Muscle of leg (tissue), 3 donors: ENCODE measurements at regions not wholly inside any gene's neighbourhood (a gene's known extent, or its start where the extent isn't known, plus 50 kb on each side); places are given as distances from the start of the nearest gene placed in this dataset.

Source experiments
- DNase-seq: peaks from one replicate; pipeline ENCODE4 v3.0.0; 2013
- H3K27ac ChIP-seq: one replicate; pipeline ENCODE4 v1.5.1; 2013; ENCODE audit warnings: mild to moderate bottlenecking, low read length, control low read depth
- H3K27me3 ChIP-seq: one replicate; pipeline ENCODE4 v1.6.1; 2013; ENCODE audit warnings: low read length; ENCODE audit not compliant: control insufficient read depth, insufficient read depth
- H3K36me3 ChIP-seq: one replicate; pipeline ENCODE4 v1.6.1; 2013; ENCODE audit warnings: low read length; ENCODE audit not compliant: control insufficient read depth, insufficient read depth
- H3K4me1 ChIP-seq: one replicate; pipeline ENCODE4 v1.6.1; 2013; ENCODE audit warnings: low read length; ENCODE audit not compliant: control insufficient read depth, insufficient read depth
- H3K4me3 ChIP-seq: one replicate; pipeline ENCODE4 v1.5.1; 2013; ENCODE audit warnings: low read length, control low read depth
- H3K9me3 ChIP-seq: replicated peaks from 2 replicates; pipeline ENCODE4 v1.6.1; 2013; ENCODE audit warnings: low read depth, low read length; ENCODE audit not compliant: control insufficient read depth
- WGBS: methylation state at CpG from one replicate; pipeline ENCODE4 v1.1.5; 2013; ENCODE audit warnings: missing lambda C conversion rate; ENCODE audit not compliant: insufficient coverage; 5-methylcytosine and 5-hydroxymethylcytosine counted together

DNA sequence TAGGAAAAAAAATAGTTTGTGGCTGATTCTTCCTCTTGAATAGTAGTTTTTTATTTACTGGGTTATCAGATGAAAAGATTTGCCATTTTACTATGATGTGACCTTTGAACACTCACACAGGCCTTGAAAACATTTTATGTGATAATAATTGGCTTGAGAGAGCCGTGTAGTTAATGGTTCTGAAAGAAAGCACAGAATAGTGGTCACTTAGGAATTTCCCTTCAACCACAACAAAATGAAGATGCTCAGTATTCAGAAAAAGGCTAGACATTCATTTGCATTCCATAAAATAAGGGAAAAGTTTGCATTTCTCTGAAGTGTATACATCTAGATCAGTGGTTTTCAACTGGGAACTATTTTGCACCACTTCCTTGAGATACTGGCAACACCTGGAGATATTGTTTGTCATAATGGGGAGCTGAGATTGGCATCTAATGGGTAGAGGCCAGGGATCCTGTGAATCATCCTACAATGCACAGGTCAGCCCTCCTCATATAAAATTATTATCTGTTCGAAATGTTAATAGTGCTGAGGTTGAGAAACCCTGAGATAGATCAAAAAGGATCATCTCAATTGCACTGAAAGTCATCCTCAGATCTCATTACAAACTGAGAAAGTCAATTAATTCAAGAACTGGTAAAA lies 446.4 kb upstream of the CCNG1 start:
- Histone ChIP-seq H3K4me1 (no peaks in the 10 kb centered on the region), H3K27ac (no peak overlapping the region), H3K9me3 (peaks cover 2% of the 10 kb centered on the region), H3K4me3 (no peak overlapping the region), H3K27me3 (no peaks in the 10 kb centered on the region), H3K36me3 (no peaks in the 10 kb centered on the region)
- DNase-seq, result no peak
- whole genome bisulfite sequencing, result no CpG with 5 or more reads among the region's 2 CpGs

DNA sequence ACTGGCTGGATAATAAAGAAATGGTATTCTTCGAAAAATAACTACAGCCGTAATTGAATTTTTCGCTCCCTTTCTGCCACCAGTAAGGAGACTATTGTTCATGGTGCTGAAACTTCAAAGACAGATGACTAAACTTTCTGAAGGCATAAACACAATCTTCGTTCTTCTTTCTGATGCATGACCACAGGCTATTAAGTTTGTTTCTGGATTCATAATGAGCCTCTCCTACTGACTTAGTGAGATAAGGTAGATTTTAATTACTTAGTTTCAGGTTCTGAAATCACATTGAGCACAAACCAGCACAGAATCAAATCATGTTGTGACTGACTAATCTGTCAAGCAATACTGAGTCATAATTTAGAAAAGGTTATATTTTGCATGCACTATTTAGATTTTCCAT lies 441.8 kb upstream of the CCNG1 start:
- WGBS, result no CpG with 5 or more reads among the region's 4 CpGs
- H3K9me3 ChIP-seq, result no peaks in the 10 kb centered on the region
- H3K27me3 ChIP-seq, result no peaks in the 10 kb centered on the region
- H3K4me3 ChIP-seq, result no peak overlapping the region
- DNase-seq, result no peak
- no peaks in the 10 kb centered on the region for H3K4me1 ChIP-seq
- no peak overlapping the region for H3K27ac ChIP-seq
- H3K36me3 ChIP-seq, result no peaks in the 10 kb centered on the region

DNA sequence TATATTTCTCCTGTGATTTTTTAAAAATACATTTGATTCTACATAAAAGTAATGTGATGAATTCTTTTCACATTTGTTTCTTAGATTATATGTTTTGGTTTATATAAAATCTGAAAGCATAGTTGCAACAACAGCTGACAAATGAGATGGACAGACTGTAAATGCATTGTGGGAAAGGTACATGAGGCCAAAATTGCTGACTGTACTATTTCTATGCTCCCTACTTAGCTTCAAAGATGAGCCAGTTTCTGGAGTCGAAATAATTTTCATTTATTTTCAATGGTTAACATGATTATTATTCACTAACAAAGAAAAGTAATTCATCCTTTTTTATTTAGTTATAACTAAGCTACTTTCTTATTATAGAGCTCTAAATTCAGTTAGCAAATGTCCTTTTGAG lies 441.3 kb upstream of the CCNG1 start:
- Histone ChIP-seq H3K4me1 (no peaks in the 10 kb centered on the region), H3K27ac (no peak overlapping the region), H3K9me3 (no peaks in the 10 kb centered on the region), H3K27me3 (no peaks in the 10 kb centered on the region), H3K36me3 (no peaks in the 10 kb centered on the region), H3K4me3 (no peak overlapping the region)
- no CpG with 5 or more reads among the region's 1 CpG for WGBS
- no peak for DNase-seq

DNA sequence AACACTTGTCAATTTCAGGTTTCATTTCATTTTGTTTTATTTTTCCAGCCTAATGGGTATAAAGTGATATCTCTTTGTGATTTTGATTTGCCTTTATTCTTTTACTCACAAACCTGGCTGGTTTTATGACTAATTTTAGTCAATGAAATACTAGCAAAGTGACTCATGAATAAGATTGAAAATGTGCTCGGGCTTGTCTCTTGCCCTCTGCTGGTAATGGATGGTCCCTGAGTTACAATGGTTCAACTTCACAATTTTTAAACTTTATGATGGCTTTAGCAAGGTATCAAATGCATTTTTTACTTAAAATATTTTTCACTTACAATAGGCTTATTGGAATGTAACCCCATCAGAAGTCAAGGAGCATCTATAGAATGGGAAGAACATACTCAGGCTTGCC lies 431.4 kb upstream of the CCNG1 start:
- no peak overlapping the region for H3K4me3 ChIP-seq
- H3K4me1 ChIP-seq, result no peaks in the 10 kb centered on the region
- H3K9me3 ChIP-seq, result no peaks in the 10 kb centered on the region
- no peak overlapping the region for H3K27ac ChIP-seq
- no peak for DNase-seq
- no peaks in the 10 kb centered on the region for H3K27me3 ChIP-seq
- no CpG with 5 or more reads among the region's 1 CpG for WGBS
- no peaks in the 10 kb centered on the region for H3K36me3 ChIP-seq

DNA sequence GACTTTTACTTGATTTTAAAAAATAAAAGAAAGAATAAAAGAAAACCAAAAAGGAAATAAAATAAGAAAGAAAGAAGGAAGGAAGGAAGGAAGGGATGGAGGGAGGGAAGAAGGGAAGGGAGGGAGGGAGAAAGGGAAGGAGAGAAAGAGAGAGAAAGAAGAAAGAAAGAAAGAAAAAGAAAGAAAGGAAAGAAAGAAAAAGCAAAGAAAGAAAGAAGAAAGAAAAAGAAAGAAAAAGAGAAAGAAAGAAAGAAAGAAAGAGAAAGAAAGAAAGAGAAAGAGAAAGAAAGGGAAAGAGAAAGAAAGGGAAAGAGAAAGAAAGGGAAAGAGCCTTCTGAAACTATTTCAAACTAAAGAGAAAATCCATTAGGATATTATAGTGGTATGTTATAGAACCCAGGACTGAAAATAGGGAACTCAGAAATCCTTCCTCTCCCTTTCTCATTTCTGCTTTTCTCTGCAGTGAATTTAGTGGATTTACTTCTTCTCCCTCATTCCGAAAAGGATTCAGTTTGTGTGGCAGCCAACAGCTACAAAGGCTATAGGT lies 414.7 kb upstream of the CCNG1 start:
- H3K27ac ChIP-seq, result no peak overlapping the region
- no peaks in the 10 kb centered on the region for H3K36me3 ChIP-seq
- no peaks in the 10 kb centered on the region for H3K4me1 ChIP-seq
- no peak overlapping the region for H3K4me3 ChIP-seq
- DNase-seq, result no peak
- WGBS, result no CpG with 5 or more reads among the region's 1 CpG
- H3K9me3 ChIP-seq, result no peaks in the 10 kb centered on the region
- H3K27me3 ChIP-seq, result no peaks in the 10 kb centered on the region

DNA sequence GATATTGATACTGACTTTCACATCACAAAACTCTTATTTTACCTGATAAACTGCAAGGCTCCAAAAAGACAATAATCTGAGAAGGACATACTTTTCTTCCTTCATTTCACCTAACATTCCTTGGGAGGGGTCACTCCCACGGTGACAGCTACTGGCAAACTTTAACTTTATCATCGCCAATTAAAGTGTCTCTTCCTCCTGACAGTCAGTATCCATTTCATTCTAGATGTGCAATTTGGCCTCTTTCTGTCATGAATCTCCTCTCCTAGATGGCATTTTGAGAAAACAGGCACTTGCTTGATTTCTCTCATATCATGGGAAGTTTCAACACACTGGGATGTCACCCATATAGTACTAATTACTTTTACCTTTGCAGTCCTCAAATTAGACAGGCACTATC lies 413.5 kb upstream of the CCNG1 start:
- DNase-seq, result no peak
- no peaks in the 10 kb centered on the region for H3K9me3 ChIP-seq
- H3K27me3 ChIP-seq, result no peaks in the 10 kb centered on the region
- 75% methylated on average over 2 of the region's 2 CpGs for WGBS
- no peaks in the 10 kb centered on the region for H3K4me1 ChIP-seq
- no peak overlapping the region for H3K4me3 ChIP-seq
- H3K27ac ChIP-seq, result no peak overlapping the region
- no peaks in the 10 kb centered on the region for H3K36me3 ChIP-seq

DNA sequence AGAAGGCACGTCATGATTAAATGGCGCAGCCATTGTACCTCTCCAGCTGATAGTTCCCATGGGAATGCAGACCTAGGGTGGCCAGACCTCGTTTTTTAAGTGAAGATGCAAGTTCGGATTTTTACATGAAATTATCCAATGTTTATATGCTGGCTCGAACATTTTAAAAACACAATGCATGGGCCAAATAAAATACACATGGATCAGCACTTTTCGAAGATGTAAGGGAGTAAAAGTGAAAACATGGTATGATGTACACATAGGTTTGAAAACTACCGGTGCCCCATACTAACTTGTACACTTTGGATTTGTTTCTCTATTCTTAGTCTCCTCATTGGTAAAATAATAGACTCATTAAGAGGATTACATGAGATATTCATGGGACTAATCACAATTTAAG lies 412.5 kb upstream of the CCNG1 start:
- H3K27me3 ChIP-seq, result no peaks in the 10 kb centered on the region
- DNase-seq, result no peak
- no peak overlapping the region for H3K4me3 ChIP-seq
- WGBS, result 78% methylated on average over 2 of the region's 7 CpGs
- no peaks in the 10 kb centered on the region for H3K9me3 ChIP-seq
- H3K4me1 ChIP-seq, result no peaks in the 10 kb centered on the region
- H3K36me3 ChIP-seq, result no peaks in the 10 kb centered on the region
- no peak overlapping the region for H3K27ac ChIP-seq

DNA sequence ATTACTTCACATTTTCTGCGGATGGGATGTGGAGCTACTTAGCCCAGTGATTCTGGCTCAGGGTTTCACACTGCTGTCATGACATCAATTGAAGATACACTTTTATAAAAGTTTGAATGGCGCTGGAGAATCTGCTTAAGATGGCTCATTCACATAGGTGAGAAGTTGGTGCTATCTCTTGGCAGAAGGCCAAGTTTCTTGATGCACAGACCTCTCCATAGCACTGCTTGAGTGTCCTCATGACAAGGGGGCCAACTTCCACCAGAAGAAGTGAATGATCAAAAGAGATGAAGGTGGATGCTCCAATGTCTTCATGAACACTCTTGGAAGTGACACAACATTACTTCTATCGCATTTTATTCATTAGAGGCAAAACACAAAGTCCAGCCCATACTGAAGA lies 403.7 kb upstream of the CCNG1 start:
- Histone ChIP-seq H3K27ac (no peak overlapping the region), H3K4me3 (no peak overlapping the region), H3K9me3 (peaks cover 6% of the 10 kb centered on the region), H3K4me1 (no peaks in the 10 kb centered on the region), H3K27me3 (no peaks in the 10 kb centered on the region), H3K36me3 (no peaks in the 10 kb centered on the region)
- DNase-seq, result no peak
- no CpG with 5 or more reads among the region's 3 CpGs for WGBS

DNA sequence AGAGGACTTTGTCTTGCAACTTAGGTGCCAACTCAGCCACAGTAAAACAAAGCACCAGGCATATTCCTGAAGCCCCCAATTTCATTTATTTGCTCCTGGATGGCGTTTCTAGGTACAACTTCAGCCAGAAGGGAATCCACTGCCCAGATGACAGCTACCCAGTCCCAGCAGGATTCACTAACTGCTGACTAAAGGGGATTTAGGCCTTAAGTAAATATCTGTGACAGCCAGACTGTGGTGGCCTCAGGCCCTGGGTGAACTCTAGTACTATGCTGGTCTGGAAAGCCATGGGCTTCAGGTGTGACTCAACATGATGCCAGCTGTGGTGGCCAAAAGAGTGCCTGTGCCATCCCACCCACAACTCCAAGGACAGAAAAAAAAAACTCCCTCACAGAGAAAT lies 396.1 kb upstream of the CCNG1 start:
- H3K4me3 ChIP-seq, result no peak overlapping the region
- no peak for DNase-seq
- WGBS, result no CpG with 5 or more reads among the region's 1 CpG
- H3K9me3 ChIP-seq, result peaks cover 6% of the 10 kb centered on the region
- H3K27ac ChIP-seq, result no peak overlapping the region
- no peaks in the 10 kb centered on the region for H3K4me1 ChIP-seq
- H3K36me3 ChIP-seq, result no peaks in the 10 kb centered on the region
- H3K27me3 ChIP-seq, result no peaks in the 10 kb centered on the region

DNA sequence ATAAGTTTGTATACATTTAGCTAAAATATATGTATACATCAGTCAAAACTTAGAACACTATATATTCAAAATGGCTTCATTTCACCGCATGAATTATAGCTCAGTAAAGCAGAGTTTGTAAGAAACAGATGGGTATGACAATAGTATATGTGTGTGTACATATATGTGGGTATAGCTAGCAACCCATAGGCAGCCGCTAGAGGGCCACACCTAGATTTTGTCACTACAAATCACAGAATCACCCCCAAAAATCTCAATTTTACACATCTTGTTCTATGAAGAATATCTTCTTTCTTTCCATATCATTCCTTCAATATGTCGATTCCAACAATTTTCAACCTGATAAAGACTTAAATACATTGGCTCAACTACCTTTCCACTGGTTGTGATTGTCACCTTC lies 357.8 kb upstream of the CCNG1 start:
- DNase-seq, result no peak
- Histone ChIP-seq H3K27me3 (no peaks in the 10 kb centered on the region), H3K27ac (no peak overlapping the region), H3K4me3 (no peak overlapping the region), H3K4me1 (no peaks in the 10 kb centered on the region), H3K9me3 (peaks cover 2% of the 10 kb centered on the region), H3K36me3 (no peaks in the 10 kb centered on the region)
- WGBS, result no CpG with 5 or more reads among the region's 3 CpGs

DNA sequence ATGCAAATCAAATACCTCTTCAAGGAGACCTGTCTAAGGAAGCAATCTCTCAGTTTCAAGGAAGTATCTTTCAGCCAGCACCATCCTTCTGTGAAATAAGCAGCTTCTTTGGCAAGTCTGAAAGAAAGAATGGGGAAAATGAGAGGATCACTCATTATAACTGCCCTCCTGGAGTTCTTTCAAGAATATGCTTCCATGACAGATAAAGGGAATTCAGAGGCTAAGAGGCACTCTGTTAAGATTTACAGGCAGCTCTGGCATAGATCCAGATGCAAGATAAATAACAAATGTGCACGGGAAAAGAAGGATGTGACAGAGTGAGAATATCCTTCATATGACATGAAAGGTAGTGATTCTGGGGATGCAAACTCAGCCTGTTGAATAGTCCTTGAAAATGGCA lies 348.2 kb upstream of the CCNG1 start:
- Histone ChIP-seq H3K4me3 (no peak overlapping the region), H3K4me1 (no peaks in the 10 kb centered on the region), H3K9me3 (no peaks in the 10 kb centered on the region), H3K36me3 (no peaks in the 10 kb centered on the region), H3K27ac (no peak overlapping the region), H3K27me3 (no peaks in the 10 kb centered on the region)
- DNase-seq, result no peak
- WGBS, result 20% methylated on average over 1 of the region's 1 CpG
